ENCODE measurements at regions not wholly inside any gene's neighbourhood (a gene's known extent, or its start where the extent isn't known, plus 50 kb on each side); places are given as distances from the start of the nearest gene placed in this dataset.
A peak's percentile ranks its signal among the peaks of the same experiment; 100 is the strongest.

GRCh38 chr1:25065795-25066238 lies 135.7 kb upstream of the RUNX3 start:
- peaks cover 5% of the 10 kb centered on the region; the same call in 1 of the 2 replicates for H3K9me3 ChIP-seq (ENCODE audit: control insufficient read depth, insufficient read depth, low read length)
- peak overlapping the region; percentile 73 for H2AFZ ChIP-seq (replicated peaks; ENCODE audit: low read length, poor library complexity)
- no peak overlapping the region for H2BK15ac ChIP-seq (ENCODE audit: low read depth, low read length)
- no peak overlapping the region for H2AK5ac ChIP-seq (ENCODE audit: low read depth, low read length)
- H4K5ac ChIP-seq (ENCODE audit: low read depth, low read length): no peak overlapping the region
- dilution Hi-C loops (cut with HindIII; ENCODE audit: low sequenced_read_pairs, unreplicated experiment) (no loop called here), in situ Hi-C loops (cut with MboI; ENCODE audit: low sequenced_read_pairs) (no loop called here), intact Hi-C loops (cut with micrococcal nuclease) (no loop called here)
- no peak overlapping the region for H3K18ac ChIP-seq (ENCODE audit: low read depth, low read length)
- no peaks in the 10 kb centered on the region; the same call in 1 of the 2 replicates for H3K4me1 ChIP-seq (ENCODE audit: control insufficient read depth, insufficient read depth, low read length)
- no peak overlapping the region for H4K91ac ChIP-seq (ENCODE audit: insufficient read depth, low read depth, low read length)
- no peak overlapping the region for H3K4ac ChIP-seq (ENCODE audit: low read depth, low read length)
- H2AK9ac ChIP-seq (replicated peaks; ENCODE audit: low read depth, low read length, poor library complexity): peak overlapping the region; percentile 15
- H3K56ac ChIP-seq (ENCODE audit: extremely low read depth, insufficient read depth, low read length): no peak overlapping the region
- 4% methylated on average over 9 of the region's 18 CpGs; no CpG with 5 or more reads in 1 of the 2 experiments for WGBS, 2 experiments (ENCODE audit: extremely low coverage in 2 of 2, insufficient read length in 1 of 2)
- CTCF ChIA-PET: no interaction called here
- no peaks in the 10 kb centered on the region for H4K20me1 ChIP-seq (ENCODE audit: insufficient read depth, low read length)
- no peak for TF ChIP-seq CTCF (conservative IDR thresholded peaks at IDR 0.05; ENCODE audit: low read depth, low read length)
- peak; percentile 90 for TF ChIP-seq BHLHE40 (IDR thresholded peaks at IDR 0.05; ENCODE audit: low read depth, low read length)
- no peaks in the 10 kb centered on the region for H3K36me3 ChIP-seq (ENCODE audit: control insufficient read depth, insufficient read depth, low read length)
- peak overlapping the region; percentile 53; the same call in 1 of the 2 replicates for H3K4me2 ChIP-seq (ENCODE audit: low read depth, low read length)
- no peak overlapping the region for H4K8ac ChIP-seq (ENCODE audit: low read depth in 2 of 2, low read length in 2 of 2)
- no peak overlapping the region for H2BK120ac ChIP-seq (ENCODE audit: low read depth, low read length)
- H3K23ac ChIP-seq (ENCODE audit: low read depth, low read length): no peak overlapping the region
- no peak overlapping the region for H3K9ac ChIP-seq (ENCODE audit: low read depth, low read length)
- H3K79me1 ChIP-seq (ENCODE audit: low read depth in 1 of 2, low read length in 2 of 2): no peaks in the 10 kb centered on the region
- POLR2A ChIA-PET (ENCODE audit: unreplicated experiment): no interaction called here
- H3K9me1 ChIP-seq (ENCODE audit: insufficient read depth, low read length): no peaks in the 10 kb centered on the region
- H3K27ac ChIP-seq (ENCODE audit: insufficient read depth, low read length): no peak overlapping the region
- H3K4me3 ChIP-seq (ENCODE audit: insufficient read depth, low read depth, low read length): no peak overlapping the region
- no peak overlapping the region for H2BK20ac ChIP-seq (ENCODE audit: low read depth, low read length)
- no peak overlapping the region for H2BK5ac ChIP-seq (ENCODE audit: low read depth, low read length, poor library complexity, severe bottlenecking)
- H3K27me3 ChIP-seq (ENCODE audit: control insufficient read depth, insufficient read depth, low read length): peaks cover 79% of the 10 kb centered on the region
- no peak overlapping the region for H3K14ac ChIP-seq (replicated peaks; ENCODE audit: low read depth, low read length)
- no TSS peak for BruUV-seq (replicated peaks)
- peak; percentile 27 for DNase-seq
- peak; percentile 84 for ATAC-seq (ENCODE audit: low read depth)

Measured in IMR-90 (cell line).